T-helper 1 cell treated with Interleukin-12 subunit alpha and Interleukin-12 subunit beta and Interleukin-4 antibody, amounts not matched to agents 30 ng/mL and 1 ng/mL, for 36 hours (primary cell): ENCODE measurements at regions not wholly inside any gene's neighbourhood (a gene's known extent, or its start where the extent isn't known, plus 50 kb on each side); places are given as distances from the start of the nearest gene placed in this dataset.

Experiments
- intact Hi-C: fragments of 100-400 bp; cut with micrococcal nuclease; formaldehyde crosslinking; loops from one replicate; pipeline ENCODE4 v1.15.1; 2024

- intact Hi-C loops = no loop called here
These were observed 116.1 kb downstream of the UQCRFS1 start for GRCh38 chr19:29096896-29097295.

GRCh38 chr19:29093553-29093908 is 119.4 kb downstream of the UQCRFS1 start:
- intact Hi-C loops = no loop called here

GRCh38 chr19:29092712-29093552 is 120.0 kb downstream of the UQCRFS1 start:
- intact Hi-C loops = no loop called here

- intact Hi-C loops = no loop called here
These were observed 122.0 kb downstream of the UQCRFS1 start for GRCh38 chr19:29090783-29091526.

- intact Hi-C loops = no loop called here
These were observed 123.6 kb downstream of the UQCRFS1 start for GRCh38 chr19:29089315-29089870.

GRCh38 chr19:29088761-29089160 is 124.2 kb downstream of the UQCRFS1 start:
- intact Hi-C loops = no loop called here

- intact Hi-C loops = no loop called here
These were observed 126.3 kb downstream of the UQCRFS1 start for GRCh38 chr19:29086646-29087045.

- intact Hi-C loops = no loop called here
These were observed 126.8 kb downstream of the UQCRFS1 start for GRCh38 chr19:29086182-29086581.

GRCh38 chr19:29085630-29086029 is 127.3 kb downstream of the UQCRFS1 start:
- intact Hi-C loops = no loop called here

- intact Hi-C loops = no loop called here
These were observed 127.7 kb downstream of the UQCRFS1 start for GRCh38 chr19:29085206-29085605.

- intact Hi-C loops = loop anchor here (5.0 kb wide), 1 partner anchor 178 kb away; no protein-coding TSS in a partner anchor
These were observed 128.7 kb downstream of the UQCRFS1 start for GRCh38 chr19:29084266-29084665.

GRCh38 chr19:29083863-29084262 is 129.1 kb downstream of the UQCRFS1 start:
- intact Hi-C loops = loop anchor here (5.0 kb wide), 1 partner anchor 178 kb away; no protein-coding TSS in a partner anchor

- intact Hi-C loops = loop anchor here (5.0 kb wide), 1 partner anchor 183 kb away; no protein-coding TSS in a partner anchor
These were observed 133.5 kb downstream of the UQCRFS1 start for GRCh38 chr19:29079356-29080032.

- intact Hi-C loops = no loop called here
These were observed 136.0 kb downstream of the UQCRFS1 start for GRCh38 chr19:29076963-29077362.

GRCh38 chr19:29076161-29076560 is 136.8 kb downstream of the UQCRFS1 start:
- intact Hi-C loops = no loop called here

- intact Hi-C loops = no loop called here
These were observed 137.8 kb downstream of the UQCRFS1 start for GRCh38 chr19:29075149-29075548.

GRCh38 chr19:29074579-29074978 is 138.4 kb downstream of the UQCRFS1 start:
- intact Hi-C loops = no loop called here

- intact Hi-C loops = no loop called here
These were observed 145.1 kb downstream of the UQCRFS1 start for GRCh38 chr19:29067831-29068230.

- intact Hi-C loops = no loop called here
These were observed 150.2 kb downstream of the UQCRFS1 start for GRCh38 chr19:29062475-29063435.

- intact Hi-C loops = no loop called here
These were observed 152.1 kb downstream of the UQCRFS1 start for GRCh38 chr19:29060813-29061364.
